ENCODE measurements at regions not wholly inside any gene's neighbourhood (a gene's known extent, or its start where the extent isn't known, plus 50 kb on each side); places are given as distances from the start of the nearest gene placed in this dataset.

DNA sequence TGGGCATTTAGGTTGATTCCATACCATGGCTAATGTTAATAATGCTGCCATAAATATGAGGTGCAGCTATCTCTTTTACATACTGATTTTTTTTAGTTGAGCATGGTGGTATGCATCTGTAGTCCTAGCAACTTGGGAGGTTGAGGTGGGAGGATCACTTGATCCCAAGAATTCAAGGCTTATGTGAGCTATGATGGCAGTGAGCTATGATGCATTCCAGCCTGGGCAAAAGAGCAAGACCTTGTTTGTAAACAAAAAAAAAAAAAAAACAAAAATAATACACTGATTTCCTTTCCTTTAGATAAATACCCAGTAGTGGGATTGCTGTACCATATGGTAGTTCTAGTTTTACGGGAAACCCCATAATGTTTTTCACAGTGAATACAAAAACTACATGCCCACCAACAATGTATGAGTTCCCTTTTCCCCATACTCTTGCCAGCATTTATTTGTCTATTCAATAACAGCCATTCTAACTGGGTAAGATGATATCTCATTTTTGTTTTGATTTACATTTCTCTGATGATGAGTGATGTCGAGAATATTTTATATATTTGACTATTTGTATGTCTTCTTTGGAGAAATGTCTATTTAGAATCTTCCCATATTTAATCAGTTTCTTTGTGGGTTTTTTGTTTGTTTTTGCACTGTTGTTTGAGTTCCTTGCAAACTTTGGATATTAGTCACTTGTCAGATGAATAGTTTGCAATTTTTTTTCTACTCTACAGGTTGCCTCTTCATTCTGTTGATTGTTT lies 281.0 kb upstream of the KYNU start:
- Histone ChIP-seq H3K27me3 (no peaks in the 10 kb centered on the region), H3K9me3 (replicated peaks in 1 of 3) (no peaks in the 10 kb centered on the region), H3K4me3 (no peak overlapping the region), H3K36me3 (replicated peaks in 1 of 2) (no peaks in the 10 kb centered on the region), H3K4me1 (replicated peaks in 1 of 2) (no peaks in the 10 kb centered on the region), H3K27ac (no peak overlapping the region)
- DNase-seq: no peak
- 87 to 92% (median 91%) methylated on average over 2 of the region's 2 CpGs for WGBS, 4 donors
- intact Hi-C loops (cut with DNase I): no loop called here
- no peak for TF ChIP-seq POLR2A (IDR thresholded peaks at IDR 0.05)

DNA sequence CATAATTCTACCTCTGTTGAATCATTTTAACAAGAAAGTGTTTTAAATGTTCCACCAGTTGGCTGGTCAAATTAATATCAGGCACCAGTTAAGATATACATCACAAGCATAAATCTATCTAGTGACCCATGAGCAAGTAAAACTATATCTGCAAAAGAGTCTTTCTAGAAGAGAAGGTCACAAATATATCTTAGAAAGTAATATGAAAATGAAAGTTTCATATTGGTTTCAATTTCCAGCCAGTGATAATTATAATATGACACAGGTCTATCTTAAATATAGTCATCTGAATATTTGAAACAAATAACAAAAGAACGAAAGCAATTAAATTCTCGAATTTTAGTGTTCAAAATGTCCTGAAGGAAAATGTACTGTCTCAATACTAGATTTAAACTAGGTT lies 282.5 kb upstream of the KYNU start:
- TF ChIP-seq POLR2A (IDR thresholded peaks at IDR 0.05): no peak
- TF ChIP-seq, protein P1, sequence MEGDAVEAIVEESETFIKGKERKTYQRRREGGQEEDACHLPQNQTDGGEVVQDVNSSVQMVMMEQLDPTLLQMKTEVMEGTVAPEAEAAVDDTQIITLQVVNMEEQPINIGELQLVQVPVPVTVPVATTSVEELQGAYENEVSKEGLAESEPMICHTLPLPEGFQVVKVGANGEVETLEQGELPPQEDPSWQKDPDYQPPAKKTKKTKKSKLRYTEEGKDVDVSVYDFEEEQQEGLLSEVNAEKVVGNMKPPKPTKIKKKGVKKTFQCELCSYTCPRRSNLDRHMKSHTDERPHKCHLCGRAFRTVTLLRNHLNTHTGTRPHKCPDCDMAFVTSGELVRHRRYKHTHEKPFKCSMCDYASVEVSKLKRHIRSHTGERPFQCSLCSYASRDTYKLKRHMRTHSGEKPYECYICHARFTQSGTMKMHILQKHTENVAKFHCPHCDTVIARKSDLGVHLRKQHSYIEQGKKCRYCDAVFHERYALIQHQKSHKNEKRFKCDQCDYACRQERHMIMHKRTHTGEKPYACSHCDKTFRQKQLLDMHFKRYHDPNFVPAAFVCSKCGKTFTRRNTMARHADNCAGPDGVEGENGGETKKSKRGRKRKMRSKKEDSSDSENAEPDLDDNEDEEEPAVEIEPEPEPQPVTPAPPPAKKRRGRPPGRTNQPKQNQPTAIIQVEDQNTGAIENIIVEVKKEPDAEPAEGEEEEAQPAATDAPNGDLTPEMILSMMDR (IDR thresholded peaks at IDR 0.05): no peak
- H3K36me3 ChIP-seq (replicated peaks in 1 of 2): no peaks in the 10 kb centered on the region
- H3K9me3 ChIP-seq (replicated peaks in 1 of 3): no peaks in the 10 kb centered on the region
- intact Hi-C loops (cut with DNase I): no loop called here
- no peak overlapping the region for H3K27ac ChIP-seq
- no peaks in the 10 kb centered on the region for H3K4me1 ChIP-seq (replicated peaks in 1 of 2)
- H3K4me3 ChIP-seq: no peak overlapping the region
- WGBS, 4 donors: 78 to 91% (median 84%) methylated on average over 2 of the region's 2 CpGs
- no peaks in the 10 kb centered on the region for H3K27me3 ChIP-seq
- DNase-seq: no peak

DNA sequence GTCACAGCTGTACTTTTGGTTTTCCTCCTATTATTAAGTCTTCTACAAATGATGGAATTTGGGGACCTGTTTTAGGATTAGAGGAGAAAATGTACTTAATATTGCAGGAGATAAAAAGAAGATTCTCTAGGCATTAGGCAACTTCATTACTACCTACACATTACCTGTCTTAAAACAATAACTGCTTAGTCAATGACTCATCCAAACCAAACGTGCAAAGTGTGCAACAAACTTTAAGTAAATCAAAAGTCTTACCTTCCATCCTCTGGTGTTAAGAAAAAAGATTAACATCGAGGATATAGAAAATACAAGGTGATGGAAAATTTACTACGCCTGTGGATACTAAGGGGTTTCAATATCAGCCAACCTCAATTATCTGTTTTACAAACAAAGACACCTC lies 285.3 kb upstream of the KYNU start:
- H3K27ac ChIP-seq: no peak overlapping the region
- no peaks in the 10 kb centered on the region for H3K27me3 ChIP-seq
- no peaks in the 10 kb centered on the region for H3K9me3 ChIP-seq (replicated peaks in 1 of 3)
- TF ChIP-seq, protein P1 (IDR thresholded peaks at IDR 0.05): no peak
- TF ChIP-seq POLR2A (IDR thresholded peaks at IDR 0.05): no peak
- no peaks in the 10 kb centered on the region for H3K4me1 ChIP-seq (replicated peaks in 1 of 2)
- 73 to 77% (median 76%) methylated on average over 3 of the region's 3 CpGs for WGBS, 4 donors
- H3K4me3 ChIP-seq: no peak overlapping the region
- DNase-seq: no peak
- H3K36me3 ChIP-seq (replicated peaks in 1 of 2): no peaks in the 10 kb centered on the region
- intact Hi-C loops (cut with DNase I): no loop called here

GRCh38 chr2:142591420-142591819 lies 286.0 kb upstream of the KYNU start:
- intact Hi-C loops (cut with DNase I): no loop called here

More at GRCh38 chr2:142591420-142591819, 286.0 kb upstream of the KYNU start:
- 79 to 91% (median 82%) methylated on average over 2 of the region's 2 CpGs for WGBS, 4 donors
- Histone ChIP-seq H3K4me3 (no peak overlapping the region), H3K27me3 (no peaks in the 10 kb centered on the region), H3K4me1 (replicated peaks in 1 of 2) (no peaks in the 10 kb centered on the region), H3K36me3 (replicated peaks in 1 of 2) (no peaks in the 10 kb centered on the region), H3K9me3 (replicated peaks in 1 of 3) (no peaks in the 10 kb centered on the region), H3K27ac (no peak overlapping the region)
- DNase-seq: no peak
- TF ChIP-seq, protein P1 (IDR thresholded peaks at IDR 0.05): no peak
- TF ChIP-seq POLR2A (IDR thresholded peaks at IDR 0.05): no peak

All from adrenal gland (tissue), 9 donors.